Activated CD8-positive, alpha-beta memory T cell treated with anti-CD3 and anti-CD28 coated beads, Interleukin-2, amount 50 U/mL, for 24 hours (primary cell): ENCODE measurements at regions not wholly inside any gene's neighbourhood (a gene's known extent, or its start where the extent isn't known, plus 50 kb on each side); places are given as distances from the start of the nearest gene placed in this dataset.

ENCODE experiments used
- DNase-seq: peaks from one replicate; pipeline ENCODE4 v3.0.0-alpha.2; 2020; ENCODE audit errors: extremely low read depth

DNA sequence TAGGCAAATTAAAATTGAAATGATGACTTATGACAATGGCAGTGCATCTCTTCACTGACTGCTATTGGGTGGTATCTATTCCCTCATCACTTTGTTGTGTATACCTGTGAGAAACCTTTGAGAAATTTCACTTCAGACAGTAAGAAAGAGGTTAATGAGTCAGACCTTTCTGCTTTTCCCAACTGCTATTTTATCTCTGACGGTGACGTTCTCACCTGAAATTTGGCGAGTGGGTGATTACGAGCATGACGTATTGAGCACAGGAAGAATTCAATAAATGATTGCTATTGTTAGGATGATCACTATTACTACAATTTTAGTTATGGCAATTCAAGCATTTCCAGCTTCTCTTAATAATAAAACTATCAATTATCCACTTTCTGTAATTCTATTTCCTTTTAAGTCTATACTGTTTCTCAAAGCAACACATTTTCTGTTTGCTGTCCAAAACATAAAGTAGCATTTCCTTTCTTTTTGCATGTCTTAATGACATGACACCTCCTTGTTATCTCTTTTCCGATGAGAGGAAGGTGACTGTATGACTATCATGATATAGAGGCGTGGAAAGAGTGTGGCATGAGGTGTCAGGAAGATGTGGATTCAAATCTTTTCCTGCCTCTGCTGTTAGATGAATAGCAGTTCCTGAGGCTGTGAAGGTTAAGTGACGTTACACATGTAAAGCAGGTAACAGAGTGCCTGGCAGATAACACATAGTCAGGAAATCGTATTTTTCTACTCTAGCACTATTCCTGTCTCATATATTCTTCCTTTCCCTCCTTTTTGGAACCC lies 504.9 kb upstream of the SEMA6D start:
- no peak for DNase-seq

DNA sequence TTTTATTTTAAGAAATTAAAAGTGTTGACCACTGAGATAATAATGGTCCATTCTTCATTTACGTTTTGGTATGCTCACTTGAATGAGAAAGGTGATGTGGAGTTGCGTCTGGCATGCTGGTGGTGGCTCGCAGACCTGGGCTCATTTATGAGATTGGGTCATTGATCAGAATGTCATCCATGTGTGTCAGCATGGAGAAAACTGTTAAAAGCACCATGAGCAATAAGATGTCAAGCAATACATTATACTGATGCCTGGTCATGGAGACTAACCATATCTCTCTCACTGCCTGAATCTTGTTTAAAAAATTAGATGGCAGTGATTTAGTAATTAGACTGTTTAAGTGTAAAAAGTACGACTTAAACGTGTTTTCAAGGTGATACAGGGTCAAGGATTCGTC lies 503.4 kb upstream of the SEMA6D start:
- DNase-seq: no peak

DNA sequence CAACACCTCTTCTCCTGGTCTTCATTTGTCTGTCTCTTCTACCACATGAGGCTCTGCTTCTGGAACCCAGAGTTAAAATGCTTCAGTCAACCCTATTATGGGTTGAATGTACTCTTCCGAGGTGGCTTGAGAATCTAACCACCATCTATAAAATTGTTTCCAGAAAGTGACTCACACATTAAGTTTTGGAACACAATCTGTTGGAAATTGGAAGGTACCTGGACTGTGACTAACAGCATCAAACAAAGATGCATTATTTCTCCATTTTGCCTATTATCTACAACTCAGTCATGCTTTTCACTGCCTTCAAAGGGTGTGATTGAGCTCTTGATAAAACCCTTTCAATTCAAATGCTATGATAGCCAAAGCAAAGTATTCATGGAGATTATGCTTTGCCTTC lies 499.0 kb upstream of the SEMA6D start:
- DNase-seq: no peak

DNA sequence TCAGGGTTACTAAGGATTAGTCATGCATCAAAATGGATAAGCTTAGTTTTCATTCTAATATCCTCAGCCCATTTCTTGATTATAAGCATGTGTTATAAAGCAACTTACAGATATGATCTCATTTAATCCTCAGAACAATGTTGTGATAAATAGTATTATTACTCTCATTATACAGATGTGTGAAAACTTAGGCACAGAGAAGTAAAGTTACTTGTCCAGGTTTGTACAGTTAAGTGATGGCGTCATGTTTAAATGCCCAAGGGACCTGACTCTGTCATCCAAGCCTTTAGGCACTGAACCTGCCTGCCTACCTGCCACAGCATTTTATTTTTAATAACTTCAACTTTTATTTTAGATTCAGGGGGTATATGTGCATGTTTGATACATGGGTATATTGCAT lies 472.9 kb upstream of the SEMA6D start:
- no peak for DNase-seq

DNA sequence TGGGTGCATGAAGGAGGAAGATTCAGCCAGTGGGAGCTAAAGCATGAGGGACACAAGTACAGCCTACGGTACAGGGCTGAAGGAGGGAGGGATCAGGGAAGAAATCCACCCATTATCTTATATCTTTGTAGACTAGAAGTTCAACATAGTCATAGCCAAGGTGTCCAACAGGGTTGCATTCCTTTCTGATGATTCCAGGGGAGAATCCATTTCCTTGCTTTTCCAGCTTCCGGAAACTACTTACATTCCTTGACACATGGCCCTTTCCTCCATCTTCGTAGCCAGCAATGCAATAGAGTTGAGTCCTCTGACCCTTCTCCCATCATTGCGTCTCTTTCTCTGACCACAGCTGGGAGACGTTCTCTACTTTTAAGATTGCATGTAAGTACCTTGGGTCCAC lies 471.0 kb upstream of the SEMA6D start:
- DNase-seq: no peak

DNA sequence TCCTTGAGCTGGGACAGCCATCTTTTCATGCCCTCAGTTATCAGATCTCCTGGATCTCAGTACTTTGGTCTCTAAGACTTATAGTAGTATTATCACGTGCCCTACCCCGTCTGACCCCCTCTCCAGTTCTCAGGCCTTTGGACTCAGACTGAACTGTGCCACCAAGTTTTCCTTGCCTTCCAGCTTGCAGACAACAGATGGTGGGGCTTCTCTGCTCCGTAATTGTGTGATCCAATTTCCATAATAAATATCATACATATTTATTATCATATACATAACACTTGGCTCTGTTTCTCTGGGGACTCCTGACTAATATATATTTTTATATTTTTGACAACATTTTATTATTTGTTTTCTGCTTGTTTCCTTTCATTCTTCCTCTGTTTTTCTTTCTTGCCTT lies 458.8 kb upstream of the SEMA6D start:
- no peak for DNase-seq

DNA sequence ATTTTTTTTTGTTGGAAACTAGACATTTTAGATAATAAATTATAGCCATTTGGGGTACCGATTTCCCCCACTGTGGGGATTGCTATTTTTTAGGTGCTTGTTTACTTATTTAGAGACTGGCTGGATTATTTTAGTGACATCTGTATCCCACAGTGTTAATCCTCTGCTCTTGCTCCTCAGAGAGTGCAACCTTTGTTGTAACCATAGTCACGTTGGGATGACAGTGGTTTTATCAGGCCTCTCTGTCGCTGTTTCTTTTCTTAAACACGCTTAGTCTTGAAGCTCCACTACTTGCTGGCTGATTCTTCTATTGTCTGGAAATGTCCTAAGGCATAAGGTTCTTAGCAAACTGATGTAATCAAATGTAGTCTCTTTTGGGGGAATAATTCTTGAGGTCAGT lies 451.6 kb upstream of the SEMA6D start:
- DNase-seq: no peak

DNA sequence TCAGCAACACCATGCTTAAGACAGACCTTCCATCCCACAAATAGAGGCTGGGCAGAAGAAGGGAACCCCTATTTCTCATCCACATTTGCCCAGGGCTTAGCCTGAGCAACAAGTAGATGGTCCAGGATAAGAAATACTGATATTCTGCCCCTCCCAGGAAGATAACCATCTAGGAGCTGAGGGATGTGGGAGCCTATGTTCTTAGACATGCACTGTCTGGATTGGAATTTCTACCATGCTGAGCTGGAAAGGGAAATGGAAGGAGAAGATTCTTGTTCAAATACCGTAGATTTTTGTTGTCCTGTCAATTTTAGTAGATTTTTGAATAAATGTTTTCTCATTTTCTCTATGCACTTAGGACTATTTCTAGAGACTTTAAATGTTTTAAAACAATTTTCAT lies 450.7 kb upstream of the SEMA6D start:
- DNase-seq: no peak

DNA sequence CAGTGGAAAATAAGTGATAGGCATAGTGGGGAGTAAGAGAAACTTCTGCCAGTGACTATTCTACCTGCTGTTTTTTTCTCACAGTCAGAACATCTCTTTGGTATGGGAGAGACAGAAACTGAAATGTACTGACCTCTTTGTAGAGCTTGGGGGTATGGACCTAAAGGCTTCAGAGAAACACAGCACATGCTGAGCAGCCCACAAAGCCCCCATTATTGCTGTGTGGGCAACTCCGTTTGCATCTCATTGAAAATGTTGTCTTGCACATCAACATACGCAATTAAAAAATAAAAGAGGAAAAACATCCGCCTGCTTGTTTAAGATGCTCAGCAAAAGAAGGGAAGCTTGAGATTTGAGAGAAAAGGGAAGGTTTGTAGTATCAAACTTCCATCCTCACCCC lies 443.4 kb upstream of the SEMA6D start:
- no peak for DNase-seq

DNA sequence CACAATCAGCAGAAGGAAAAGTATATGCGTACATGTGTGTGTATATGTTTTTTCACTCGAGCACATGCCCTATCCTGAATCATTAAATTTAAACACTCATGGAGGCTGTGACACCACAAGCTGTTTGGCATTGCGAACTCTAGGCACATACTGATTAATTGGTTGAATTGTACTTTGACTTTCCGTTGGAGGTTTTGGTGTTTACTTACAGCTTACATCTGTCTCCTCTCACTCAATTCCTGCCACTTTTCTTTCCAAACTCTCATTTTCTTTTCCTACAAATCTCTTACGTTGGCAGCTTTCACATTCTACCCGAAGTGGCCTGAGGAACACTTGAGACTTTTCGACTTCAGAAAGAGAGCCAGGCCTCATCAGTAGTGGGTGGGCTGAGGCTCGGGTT lies 434.1 kb upstream of the SEMA6D start:
- DNase-seq: no peak

DNA sequence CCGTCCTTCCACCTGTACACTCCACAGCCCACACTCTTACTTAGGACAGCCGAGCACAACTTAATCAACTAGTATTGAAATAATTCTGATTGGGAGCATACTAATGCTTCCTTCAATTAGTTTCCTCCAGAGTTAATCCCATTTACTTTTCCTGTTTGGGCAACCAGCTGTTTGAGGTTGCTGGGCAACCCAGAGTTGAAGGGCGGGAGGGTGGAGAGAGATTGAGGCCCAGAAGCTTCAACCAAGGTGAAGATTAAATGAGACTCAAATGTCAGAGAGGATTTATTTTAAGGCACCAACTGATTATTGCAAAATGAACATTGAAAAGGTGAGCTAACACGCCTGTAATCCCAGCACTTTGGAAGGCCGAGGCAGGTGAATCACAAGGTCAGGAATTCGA lies 428.5 kb upstream of the SEMA6D start:
- DNase-seq: no peak

DNA sequence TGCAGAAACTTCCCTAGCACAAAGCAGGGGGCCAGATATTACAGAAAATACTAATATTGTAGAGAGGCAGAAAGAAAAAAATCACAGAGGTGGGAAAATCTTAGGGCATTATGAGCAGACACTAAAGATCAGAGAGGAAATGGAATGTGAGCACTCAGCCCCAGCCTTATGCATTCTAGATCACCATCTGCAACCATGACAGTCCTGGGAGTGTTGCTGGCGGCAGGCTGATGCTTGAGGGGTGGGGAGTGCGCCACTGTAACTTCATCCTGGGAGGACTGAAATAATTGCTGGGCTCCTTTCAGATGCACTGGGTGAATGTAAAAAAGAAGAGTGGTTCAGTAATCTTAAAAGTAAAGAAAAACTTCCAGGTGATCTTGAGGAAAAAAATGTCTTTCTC lies 427.6 kb upstream of the SEMA6D start:
- no peak for DNase-seq

DNA sequence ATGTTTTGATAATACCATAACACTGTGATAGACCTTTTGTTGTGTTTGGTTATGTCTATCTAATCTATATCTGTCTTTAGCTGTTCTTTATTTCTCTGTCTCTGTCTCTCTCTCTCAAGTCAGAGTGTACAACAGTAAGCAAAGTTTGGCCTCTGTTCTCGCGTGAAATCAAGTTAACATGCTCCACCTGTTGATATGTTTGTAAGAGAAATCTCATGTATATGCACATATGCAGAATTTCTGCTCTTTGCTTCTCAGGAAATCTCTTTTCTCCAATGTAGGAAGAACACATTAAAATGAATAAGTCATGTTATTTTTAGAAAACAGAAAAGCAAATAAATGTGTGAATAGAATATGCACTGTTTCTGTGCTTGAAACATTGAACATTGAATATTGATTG lies 425.5 kb upstream of the SEMA6D start:
- DNase-seq: no peak

DNA sequence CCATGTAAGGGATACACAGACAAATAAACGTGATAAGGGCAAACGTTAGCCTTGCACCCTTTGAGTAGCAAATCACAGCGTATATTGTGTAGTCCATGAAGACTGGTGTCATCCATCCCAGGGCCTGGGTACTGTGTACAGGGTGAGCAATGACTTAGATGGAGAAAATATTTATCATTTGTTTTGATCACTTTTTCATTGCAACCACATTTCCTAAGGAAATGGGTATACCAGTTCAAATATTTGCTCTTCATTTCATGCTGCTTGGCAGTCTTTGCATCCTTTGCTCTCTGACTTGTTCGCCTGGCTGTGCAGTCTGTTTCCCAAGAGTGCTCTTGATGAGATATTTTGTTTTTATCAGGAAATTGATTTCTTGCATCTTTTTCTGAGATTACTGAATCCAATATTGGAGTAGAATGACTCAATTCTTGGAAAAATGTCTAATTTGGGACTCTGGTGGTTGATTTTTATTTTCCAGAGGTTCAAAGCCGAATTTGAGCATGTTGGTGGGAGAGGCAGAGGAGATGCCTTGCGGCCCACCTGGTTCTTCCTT lies 424.6 kb upstream of the SEMA6D start:
- no peak for DNase-seq

DNA sequence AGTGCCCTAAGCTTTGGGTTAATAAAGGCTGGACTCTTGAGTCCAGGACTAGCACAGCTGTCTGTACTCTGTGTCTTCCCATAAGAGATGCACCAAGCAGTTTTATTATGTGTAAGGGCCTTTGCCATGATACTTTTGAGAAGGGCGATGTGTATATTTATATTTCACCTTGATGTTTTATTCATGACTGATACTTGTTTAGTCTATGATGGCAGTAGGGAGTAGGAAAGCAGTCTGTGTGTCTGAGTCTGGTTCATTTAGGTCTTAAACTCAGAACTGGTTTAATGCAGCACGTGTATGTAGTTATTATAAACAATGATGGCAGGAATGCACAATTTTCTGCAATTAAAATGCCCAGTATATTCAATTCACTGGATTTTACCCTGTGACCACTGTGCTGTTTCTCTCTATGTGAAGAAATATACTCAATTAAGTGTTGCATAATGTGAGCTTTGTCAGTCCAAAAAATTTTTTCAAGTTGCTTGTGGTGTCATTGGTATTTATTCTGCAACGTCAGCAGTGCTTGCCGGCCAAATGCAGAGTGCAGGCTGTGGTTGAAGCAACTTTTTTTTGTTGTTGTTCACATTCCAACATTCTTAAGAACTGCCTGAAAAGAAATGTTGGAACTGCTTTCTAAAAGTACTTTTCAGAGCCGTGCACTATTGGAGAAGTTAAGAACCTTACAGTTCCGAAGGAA lies 423.7 kb upstream of the SEMA6D start:
- DNase-seq: no peak

DNA sequence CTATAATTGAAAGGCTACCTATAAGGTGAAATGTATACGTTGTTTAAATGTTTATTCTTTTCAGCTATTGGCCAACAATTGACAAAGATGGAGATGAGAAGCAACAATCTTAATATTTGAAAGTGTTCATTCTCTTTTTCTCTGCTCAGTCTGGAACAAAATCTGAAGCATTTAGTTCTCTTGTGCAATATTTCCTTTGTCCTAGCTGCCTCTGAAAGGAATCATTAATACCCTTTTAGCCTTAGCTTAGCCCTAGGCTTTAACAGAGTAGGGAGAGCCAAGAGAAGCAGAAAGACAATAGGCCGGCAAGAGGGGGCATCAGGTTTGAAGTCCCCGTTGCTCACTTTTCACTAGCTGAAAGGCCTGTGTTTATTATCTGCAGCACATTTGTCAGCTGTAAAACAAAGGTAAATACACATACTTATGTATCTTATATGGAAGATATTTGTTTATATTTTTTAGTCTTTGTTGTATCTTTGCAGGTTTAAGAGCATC lies 422.5 kb upstream of the SEMA6D start:
- no peak for DNase-seq

DNA sequence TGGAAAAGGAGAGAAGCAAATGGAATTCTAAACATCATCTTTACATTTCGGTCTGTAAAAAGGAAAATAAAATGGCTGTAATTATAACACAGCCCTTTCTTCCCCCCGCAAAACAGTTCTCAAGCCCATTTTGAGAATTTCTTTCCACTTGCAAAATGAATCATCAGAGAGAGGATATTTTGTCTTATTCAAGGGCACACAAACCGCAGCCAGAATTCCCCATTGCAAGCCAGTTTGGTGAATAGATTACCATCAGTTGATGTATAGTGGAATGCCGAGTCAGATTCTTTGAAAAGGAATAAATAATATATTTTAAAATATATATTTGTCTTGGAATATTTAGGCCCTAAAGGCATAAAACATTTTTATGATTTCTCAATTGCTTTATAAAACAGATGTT lies 420.4 kb upstream of the SEMA6D start:
- DNase-seq: no peak

DNA sequence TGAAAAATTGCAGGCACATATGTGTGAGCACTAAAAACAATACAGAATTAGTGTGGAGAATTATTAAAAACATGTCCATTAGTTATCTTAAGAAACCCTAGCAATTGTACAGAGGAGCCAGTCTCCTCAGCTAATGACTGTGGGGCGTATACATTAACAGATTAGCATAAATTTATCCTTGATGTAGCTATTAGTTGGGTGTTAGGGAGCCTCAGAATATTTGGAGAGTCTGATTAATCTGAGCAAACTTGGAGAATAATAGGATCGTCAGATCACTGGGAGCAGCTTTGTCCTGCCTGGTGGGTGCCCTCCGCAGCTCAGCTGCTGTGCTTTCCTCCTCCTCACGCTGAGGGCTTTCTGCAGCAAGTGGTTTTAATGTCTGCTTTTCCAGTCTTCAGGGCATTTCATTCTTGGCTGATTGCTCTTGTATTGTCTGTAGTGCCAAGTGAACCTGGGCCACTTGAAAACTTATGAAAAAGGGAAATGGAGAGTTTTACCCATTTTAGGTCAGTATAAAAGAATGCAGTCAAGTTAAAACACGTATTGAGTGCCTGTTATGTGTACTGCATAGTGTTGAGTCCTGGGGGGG lies 417.4 kb upstream of the SEMA6D start:
- DNase-seq: no peak

DNA sequence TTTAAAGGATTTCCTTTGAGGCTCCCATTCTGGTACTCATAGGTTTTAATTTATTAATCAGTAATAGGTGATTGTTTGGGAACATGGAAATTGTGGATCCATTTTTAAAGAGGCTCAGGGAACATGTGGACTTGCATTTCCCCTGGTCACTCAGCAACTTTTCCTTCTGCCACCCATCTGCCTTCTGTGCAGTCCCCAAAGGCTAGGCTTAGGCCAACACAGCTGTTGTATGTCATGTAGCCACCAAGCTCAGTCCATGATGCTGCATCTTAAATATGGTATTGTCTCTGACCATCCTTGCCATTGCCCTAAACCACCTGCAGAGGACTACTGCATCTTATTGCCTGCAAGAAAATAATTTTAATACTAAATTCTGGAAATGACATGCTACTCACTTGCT lies 416.7 kb upstream of the SEMA6D start:
- no peak for DNase-seq

DNA sequence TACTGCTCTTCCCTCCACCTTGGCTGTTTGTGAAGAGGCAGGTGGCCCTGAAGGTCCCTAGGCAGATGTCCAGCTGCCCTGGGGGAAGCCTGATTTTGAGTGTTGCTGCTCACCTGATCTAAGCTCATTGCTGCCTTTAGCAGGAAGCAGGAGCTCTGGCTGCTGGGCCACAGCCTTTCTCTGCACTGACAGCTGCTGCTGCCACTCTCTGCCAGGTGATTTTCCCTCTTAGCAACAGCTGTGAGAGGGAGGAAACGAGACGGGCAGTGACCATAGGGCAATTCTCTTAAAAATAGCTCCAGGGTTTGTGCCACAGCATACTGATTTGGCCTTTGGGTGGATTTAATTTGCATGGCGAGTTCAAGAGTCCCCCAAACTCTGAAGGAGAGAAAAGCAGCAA lies 415.8 kb upstream of the SEMA6D start:
- no peak for DNase-seq

DNA sequence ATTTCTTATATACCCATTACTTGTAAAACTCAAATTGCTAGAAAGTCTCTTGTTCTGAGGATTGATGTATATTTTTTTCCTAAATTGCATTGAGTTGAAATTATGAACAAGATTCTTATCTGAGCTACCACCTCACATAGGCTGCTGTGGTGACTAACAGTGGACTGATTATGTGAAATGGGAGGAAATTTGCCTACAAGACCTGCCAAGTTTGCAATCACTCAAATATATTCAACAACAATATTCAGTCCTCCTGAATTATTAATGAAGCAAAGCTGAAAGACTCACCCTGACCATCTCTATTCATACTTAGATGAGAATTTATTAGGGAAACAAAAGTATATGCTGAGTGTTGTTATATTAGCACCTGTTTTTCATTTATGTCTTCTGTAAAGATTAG lies 412.6 kb upstream of the SEMA6D start:
- DNase-seq: no peak

DNA sequence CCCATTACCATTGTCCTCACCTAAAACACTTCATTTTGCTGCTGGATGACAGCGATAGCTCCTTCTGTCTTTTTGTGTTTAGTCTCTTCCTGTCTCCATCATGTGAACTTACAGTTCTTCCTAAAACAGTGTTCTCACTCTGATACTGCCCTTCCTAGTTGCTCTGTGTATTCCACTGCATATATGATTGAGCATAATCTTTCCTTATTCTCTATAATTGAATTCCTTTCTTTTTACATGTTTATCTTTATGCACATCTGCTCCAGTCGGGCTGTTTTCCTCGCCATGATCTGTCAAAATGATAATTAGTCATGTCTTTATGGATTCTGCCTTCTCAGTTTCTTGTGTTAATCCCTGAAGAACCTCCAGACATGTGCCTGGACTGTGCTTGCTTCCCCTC lies 405.1 kb upstream of the SEMA6D start:
- no peak for DNase-seq
